ENCODE measurements at regions not wholly inside any gene's neighbourhood (a gene's known extent, or its start where the extent isn't known, plus 50 kb on each side); places are given as distances from the start of the nearest gene placed in this dataset.
"Not testable (repeated sequence)": the region's sequence is repeated elsewhere in the genome, so short reads cannot be mapped to it uniquely, and the experiment has no call there.

GRCh38 chr13:90492872-90493271, 854.6 kb upstream of the MIR17HG start:
- H3K4me3 ChIP-seq (ENCODE audit: insufficient read depth, low read length): no peak overlapping the region

DNA sequence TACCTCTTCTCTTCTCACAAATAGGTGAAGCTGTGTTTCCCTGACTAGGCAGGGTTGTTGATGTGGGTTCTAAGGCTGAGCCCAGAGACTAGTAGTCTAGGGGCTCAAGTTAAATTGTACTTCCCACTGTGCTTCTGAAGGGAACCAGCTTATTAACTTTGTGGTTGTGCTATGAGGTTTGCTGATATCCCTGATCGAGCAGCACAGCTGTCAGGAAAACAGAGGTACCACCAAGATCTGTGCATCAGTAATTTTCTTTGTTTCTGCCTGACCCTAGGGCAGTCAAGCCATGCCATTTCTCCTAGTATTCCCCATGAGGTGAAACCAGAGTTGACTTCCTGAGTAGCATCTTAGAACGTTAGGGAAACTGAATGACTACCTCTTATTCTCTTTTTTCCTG, 853.8 kb upstream of the MIR17HG start:
- no peaks in the 10 kb centered on the region for H3K9me3 ChIP-seq (ENCODE audit: low read depth, low read length)
- H3K79me2 ChIP-seq (ENCODE audit: insufficient read depth, low read length): no peaks in the 10 kb centered on the region
- H3K4me3 ChIP-seq (ENCODE audit: insufficient read depth, low read length): no peak overlapping the region
- TF ChIP-seq CTCF (IDR thresholded peaks at IDR 0.05; ENCODE audit: extremely low read depth, low read depth, low read length): no peak
- no peaks in the 10 kb centered on the region for H3K27me3 ChIP-seq (ENCODE audit: insufficient read depth, low read length)
- H3K36me3 ChIP-seq (ENCODE audit: insufficient read depth, low read length): no peaks in the 10 kb centered on the region
- no peak overlapping the region for H2AFZ ChIP-seq (ENCODE audit: low read length)
- H3K27ac ChIP-seq (ENCODE audit: low read depth, low read length): no peak overlapping the region
- no peaks in the 10 kb centered on the region for H4K20me1 ChIP-seq (ENCODE audit: insufficient read depth, low read length)
- DNase-seq (ENCODE audit: insufficient read length, low spot score, missing footprints): no peak
- no peak overlapping the region for H3K4me2 ChIP-seq (ENCODE audit: insufficient read depth, low read length)
- H3K4me1 ChIP-seq (ENCODE audit: insufficient read depth, low read length): no peaks in the 10 kb centered on the region

More at GRCh38 chr13:90492872-90493271, 854.6 kb upstream of the MIR17HG start:
- no peak overlapping the region for H2AFZ ChIP-seq (ENCODE audit: low read length)
- no peaks in the 10 kb centered on the region for H3K4me1 ChIP-seq (ENCODE audit: insufficient read depth, low read length)
- H4K20me1 ChIP-seq (ENCODE audit: insufficient read depth, low read length): no peaks in the 10 kb centered on the region
- TF ChIP-seq CTCF (IDR thresholded peaks at IDR 0.05; ENCODE audit: extremely low read depth, low read depth, low read length): no peak
- H3K27ac ChIP-seq (ENCODE audit: low read depth, low read length): no peak overlapping the region
- no peaks in the 10 kb centered on the region for H3K36me3 ChIP-seq (ENCODE audit: insufficient read depth, low read length)
- DNase-seq (ENCODE audit: insufficient read length, low spot score, missing footprints): no peak
- no peaks in the 10 kb centered on the region for H3K9me3 ChIP-seq (ENCODE audit: low read depth, low read length)
- no peak overlapping the region for H3K4me2 ChIP-seq (ENCODE audit: insufficient read depth, low read length)
- H3K79me2 ChIP-seq (ENCODE audit: insufficient read depth, low read length): no peaks in the 10 kb centered on the region
- H3K27me3 ChIP-seq (ENCODE audit: insufficient read depth, low read length): no peaks in the 10 kb centered on the region

DNA sequence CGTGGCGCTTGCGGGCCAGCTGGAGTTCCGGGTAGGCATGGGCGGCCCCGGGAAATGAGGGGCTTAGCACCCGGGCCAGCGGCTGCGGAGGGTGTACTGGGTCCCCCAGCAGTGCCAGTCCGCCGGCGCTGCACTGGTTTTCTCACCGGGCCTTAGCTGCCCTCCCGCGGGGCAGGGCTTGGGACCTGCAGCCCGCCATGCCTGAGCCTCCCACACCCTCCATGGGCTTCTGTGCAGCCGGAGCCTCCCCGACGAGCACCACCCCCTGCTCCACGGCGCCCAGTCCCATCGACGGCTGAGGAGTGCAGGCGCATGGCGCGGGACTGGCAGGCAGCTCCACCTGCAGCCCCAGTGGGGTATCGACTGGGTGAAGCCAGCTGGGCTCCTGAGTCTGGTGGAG, 852.6 kb upstream of the MIR17HG start:
- H3K4me2 ChIP-seq (ENCODE audit: insufficient read depth, low read length); H2AFZ ChIP-seq (ENCODE audit: low read length); DNase-seq (ENCODE audit: insufficient read length, low spot score, missing footprints); H3K27me3 ChIP-seq (ENCODE audit: insufficient read depth, low read length); H3K4me1 ChIP-seq (ENCODE audit: insufficient read depth, low read length); H3K36me3 ChIP-seq (ENCODE audit: insufficient read depth, low read length); H4K20me1 ChIP-seq (ENCODE audit: insufficient read depth, low read length); H3K9me3 ChIP-seq (ENCODE audit: low read depth, low read length); H3K27ac ChIP-seq (ENCODE audit: low read depth, low read length); H3K4me3 ChIP-seq (ENCODE audit: insufficient read depth, low read length); H3K79me2 ChIP-seq (ENCODE audit: insufficient read depth, low read length): not testable (repeated sequence)

DNA sequence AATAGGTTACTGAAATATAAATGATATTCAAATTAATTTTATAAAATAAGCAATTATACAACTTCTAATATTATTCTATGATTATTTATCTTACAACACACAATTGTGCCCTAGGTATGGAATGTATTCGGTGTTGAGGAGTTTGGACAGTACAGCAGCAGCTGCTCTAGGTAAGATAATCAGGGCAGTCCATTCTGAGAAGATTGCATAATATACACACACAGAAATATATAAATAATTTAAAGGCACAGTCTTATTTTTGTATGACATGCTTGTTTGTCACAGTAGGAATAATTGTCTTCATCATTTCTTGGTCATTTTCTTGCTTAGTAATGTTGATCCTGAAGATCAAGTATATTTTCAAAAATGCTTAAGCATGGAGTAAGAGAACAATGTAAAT, 849.4 kb upstream of the MIR17HG start:
- no peak for DNase-seq (ENCODE audit: insufficient read length, low spot score, missing footprints)

More for the DNA sequence above, 849.4 kb upstream of the MIR17HG start:
- Histone ChIP-seq H3K27me3 (ENCODE audit: insufficient read depth, low read length) (no peaks in the 10 kb centered on the region), H4K20me1 (ENCODE audit: insufficient read depth, low read length) (no peaks in the 10 kb centered on the region), H3K4me1 (ENCODE audit: insufficient read depth, low read length) (no peaks in the 10 kb centered on the region), H2AFZ (ENCODE audit: low read length) (no peak overlapping the region), H3K79me2 (ENCODE audit: insufficient read depth, low read length) (no peaks in the 10 kb centered on the region), H3K4me2 (ENCODE audit: insufficient read depth, low read length) (no peak overlapping the region), H3K27ac (ENCODE audit: low read depth, low read length) (no peak overlapping the region), H3K36me3 (ENCODE audit: insufficient read depth, low read length) (no peaks in the 10 kb centered on the region), H3K9me3 (ENCODE audit: low read depth, low read length) (no peaks in the 10 kb centered on the region), H3K4me3 (ENCODE audit: insufficient read depth, low read length) (no peak overlapping the region)
- TF ChIP-seq CTCF (IDR thresholded peaks at IDR 0.05; ENCODE audit: extremely low read depth, low read depth, low read length): no peak

All from osteoblast (primary cell).